ENCODE measurements at regions not wholly inside any gene's neighbourhood (a gene's known extent, or its start where the extent isn't known, plus 50 kb on each side); places are given as distances from the start of the nearest gene placed in this dataset.
"Not testable (repeated sequence)": the region's sequence is repeated elsewhere in the genome, so short reads cannot be mapped to it uniquely, and the experiment has no call there.

DNA sequence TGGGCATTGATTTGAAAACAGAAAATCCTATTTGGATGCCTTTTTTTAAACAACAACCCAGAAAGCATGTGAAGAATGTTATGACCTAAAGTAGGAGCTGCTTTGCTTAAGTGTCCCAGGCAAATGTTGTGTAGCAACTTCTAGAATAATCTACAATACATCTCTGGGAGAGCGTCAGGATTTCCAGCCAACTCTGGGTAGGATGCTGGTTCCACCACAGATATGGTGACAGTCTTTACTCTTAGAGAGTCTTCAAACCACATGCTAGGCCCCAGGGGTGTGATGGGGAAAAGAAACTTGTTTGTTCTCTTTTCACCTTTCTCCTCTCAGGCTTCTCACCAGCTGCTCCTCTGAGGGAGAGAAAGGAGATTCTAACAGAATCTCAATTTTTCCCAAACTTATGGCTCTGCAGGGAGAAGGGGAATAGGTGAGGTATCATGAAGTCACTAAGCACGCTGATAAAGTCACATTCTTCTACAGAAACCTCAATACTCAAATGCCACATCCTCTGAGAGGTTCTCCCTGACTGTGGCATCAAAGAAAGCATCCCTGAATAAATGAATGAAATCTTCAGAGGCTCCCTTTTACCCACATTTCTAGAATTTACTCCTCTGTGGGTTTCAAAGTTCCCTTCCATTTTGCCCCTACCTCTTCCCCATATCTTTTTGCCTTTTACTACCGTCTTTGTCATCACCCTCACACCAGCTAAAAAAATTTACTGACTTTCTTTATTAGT lies 171.6 kb upstream of the RAI2 start:
- DNase-seq (no peak), ATAC-seq (no peak)
- Histone ChIP-seq H3K4me1 (no peaks in the 10 kb centered on the region), H3K9me3 (no peaks in the 10 kb centered on the region), H3K27ac (no peak overlapping the region), H3K4me3 (no peak overlapping the region), H3K36me3 (no peaks in the 10 kb centered on the region), H3K27me3 (peaks cover 0 to 14% (median 0%) of the 10 kb centered on the region in 9 donors)
- TF ChIP-seq POLR2A (IDR thresholded peaks at IDR 0.05), result no peak
- TF ChIP-seq, protein P1, sequence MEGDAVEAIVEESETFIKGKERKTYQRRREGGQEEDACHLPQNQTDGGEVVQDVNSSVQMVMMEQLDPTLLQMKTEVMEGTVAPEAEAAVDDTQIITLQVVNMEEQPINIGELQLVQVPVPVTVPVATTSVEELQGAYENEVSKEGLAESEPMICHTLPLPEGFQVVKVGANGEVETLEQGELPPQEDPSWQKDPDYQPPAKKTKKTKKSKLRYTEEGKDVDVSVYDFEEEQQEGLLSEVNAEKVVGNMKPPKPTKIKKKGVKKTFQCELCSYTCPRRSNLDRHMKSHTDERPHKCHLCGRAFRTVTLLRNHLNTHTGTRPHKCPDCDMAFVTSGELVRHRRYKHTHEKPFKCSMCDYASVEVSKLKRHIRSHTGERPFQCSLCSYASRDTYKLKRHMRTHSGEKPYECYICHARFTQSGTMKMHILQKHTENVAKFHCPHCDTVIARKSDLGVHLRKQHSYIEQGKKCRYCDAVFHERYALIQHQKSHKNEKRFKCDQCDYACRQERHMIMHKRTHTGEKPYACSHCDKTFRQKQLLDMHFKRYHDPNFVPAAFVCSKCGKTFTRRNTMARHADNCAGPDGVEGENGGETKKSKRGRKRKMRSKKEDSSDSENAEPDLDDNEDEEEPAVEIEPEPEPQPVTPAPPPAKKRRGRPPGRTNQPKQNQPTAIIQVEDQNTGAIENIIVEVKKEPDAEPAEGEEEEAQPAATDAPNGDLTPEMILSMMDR (IDR thresholded peaks at IDR 0.05), result no peak
- WGBS, 4 donors, result 70 to 79% (median 73%) methylated on average over 3 of the region's 3 CpGs
- intact Hi-C loops (cut with DNase I), result no loop called here

DNA sequence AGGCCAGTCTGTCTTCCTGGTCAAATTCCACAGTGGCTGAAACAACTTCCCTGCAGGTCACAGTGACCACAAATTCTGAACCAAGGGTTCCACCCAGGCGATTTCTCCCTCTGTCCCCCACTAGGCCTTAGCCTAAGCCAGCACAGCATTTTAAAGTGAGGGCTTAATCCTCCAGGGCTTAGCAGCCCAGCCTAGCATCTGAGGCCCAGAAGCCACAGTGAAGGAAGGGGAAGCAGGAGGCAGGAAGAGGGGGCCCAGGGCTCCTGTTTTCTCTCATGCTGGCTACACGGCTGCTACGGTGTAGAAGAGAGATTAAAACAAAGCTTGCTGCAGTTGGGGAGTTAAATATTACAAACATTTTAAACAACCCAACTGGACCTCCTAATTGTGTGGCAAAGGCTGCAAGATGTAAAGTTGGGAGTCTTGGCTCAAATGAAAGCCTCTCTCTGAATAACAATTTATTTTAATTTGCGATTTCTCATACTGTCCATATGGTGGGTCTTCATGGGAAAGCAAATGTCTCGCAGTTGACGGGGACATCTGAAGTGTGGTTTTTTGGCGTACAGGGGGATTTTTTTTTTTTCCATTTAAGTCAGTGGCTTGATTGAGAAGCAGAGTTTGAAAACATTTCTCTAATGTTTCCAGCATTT lies 170.8 kb upstream of the RAI2 start:
- intact Hi-C loops (cut with DNase I), result no loop called here
- TF ChIP-seq, protein P1 (IDR thresholded peaks at IDR 0.05), result no peak
- TF ChIP-seq POLR2A (IDR thresholded peaks at IDR 0.05), result no peak
- ATAC-seq (no peak), DNase-seq (no peak)
- Histone ChIP-seq H3K4me3 (no peak overlapping the region), H3K27me3 (peaks cover 0 to 17% (median 0%) of the 10 kb centered on the region in 9 donors), H3K4me1 (no peaks in the 10 kb centered on the region), H3K9me3 (no peaks in the 10 kb centered on the region), H3K36me3 (no peaks in the 10 kb centered on the region), H3K27ac (no peak overlapping the region)
- WGBS, 4 donors, result 79 to 85% (median 80%) methylated on average over 7 of the region's 7 CpGs

DNA sequence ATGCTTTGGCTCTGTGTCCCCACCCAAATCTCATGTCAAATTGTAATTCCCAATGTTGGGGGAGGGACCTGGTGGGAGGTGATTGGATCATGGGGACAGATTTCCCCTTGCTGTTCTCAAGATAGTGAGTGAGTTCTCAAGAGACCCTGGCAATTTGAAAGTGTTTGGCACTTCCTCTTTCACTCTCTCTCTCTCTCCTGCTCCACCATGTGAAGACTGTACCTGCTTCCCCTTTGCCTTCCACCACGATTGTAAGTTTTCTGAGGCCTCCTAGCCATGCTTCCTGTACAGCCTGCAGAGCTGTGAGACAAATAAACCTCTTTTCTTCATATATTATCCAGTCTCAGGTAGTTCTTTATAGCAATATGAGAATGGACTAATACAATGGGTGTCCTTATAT lies 169.6 kb upstream of the RAI2 start:
- H3K27ac ChIP-seq; H3K4me1 ChIP-seq; ATAC-seq; H3K9me3 ChIP-seq; H3K4me3 ChIP-seq; intact Hi-C loops (cut with DNase I); DNase-seq; H3K36me3 ChIP-seq: not testable (repeated sequence)
- 26 to 54% (median 46%) methylated on average over 1 of the region's 1 CpG for WGBS, 4 donors
- H3K27me3 ChIP-seq, result peaks cover 0 to 17% (median 0%) of the 10 kb centered on the region in 9 donors

DNA sequence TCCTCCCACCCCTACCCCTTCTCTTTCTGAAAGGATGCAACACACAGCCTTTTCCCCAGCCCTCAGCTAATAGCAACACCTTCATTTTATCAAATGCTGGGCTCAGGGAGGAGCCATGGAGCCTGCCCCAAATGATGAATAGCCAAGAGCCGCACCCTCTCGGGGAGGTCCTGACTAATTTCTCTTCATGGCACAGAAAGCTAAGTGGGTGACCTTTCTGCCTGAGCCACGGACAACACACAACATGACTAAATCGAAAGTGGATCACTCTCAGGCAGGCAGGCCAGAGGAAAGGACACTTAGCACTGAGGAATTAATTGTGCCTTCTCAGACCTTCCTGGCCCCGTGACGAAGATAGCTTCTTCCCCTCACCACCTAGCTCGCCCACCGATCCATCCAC lies 165.1 kb upstream of the RAI2 start:
- Histone ChIP-seq H3K9me3 (no peaks in the 10 kb centered on the region), H3K36me3 (no peaks in the 10 kb centered on the region), H3K4me1 (no peaks in the 10 kb centered on the region), H3K27ac (no peak overlapping the region), H3K4me3 (no peak overlapping the region), H3K27me3 (peaks cover 0 to 11% (median 0%) of the 10 kb centered on the region in 9 donors)
- ATAC-seq, result peak in 2 of 4 donors; percentile 76 to 82
- TF ChIP-seq, protein P1 (IDR thresholded peaks at IDR 0.05), result no peak
- no peak for TF ChIP-seq POLR2A (IDR thresholded peaks at IDR 0.05)
- intact Hi-C loops (cut with DNase I), result no loop called here
- WGBS, 4 donors, result 46 to 68% (median 51%) methylated on average over 8 of the region's 8 CpGs
- DNase-seq, result peak in 2 of 5 donors; percentile 9 to 41
